Activated T-cell treated with anti-CD3 and anti-CD28 coated beads, Interleukin-2, amount 50 U/mL, for 48 hours (primary cell): ENCODE measurements at regions not wholly inside any gene's neighbourhood (a gene's known extent, or its start where the extent isn't known, plus 50 kb on each side); places are given as distances from the start of the nearest gene placed in this dataset.
"Not testable (repeated sequence)": the region's sequence is repeated elsewhere in the genome, so short reads cannot be mapped to it uniquely, and the experiment has no call there.

Experiments used
- DNase-seq, 2 experiments: peaks; one replicate each; pipeline ENCODE4 v3.0.0-alpha.2; 2020

DNA sequence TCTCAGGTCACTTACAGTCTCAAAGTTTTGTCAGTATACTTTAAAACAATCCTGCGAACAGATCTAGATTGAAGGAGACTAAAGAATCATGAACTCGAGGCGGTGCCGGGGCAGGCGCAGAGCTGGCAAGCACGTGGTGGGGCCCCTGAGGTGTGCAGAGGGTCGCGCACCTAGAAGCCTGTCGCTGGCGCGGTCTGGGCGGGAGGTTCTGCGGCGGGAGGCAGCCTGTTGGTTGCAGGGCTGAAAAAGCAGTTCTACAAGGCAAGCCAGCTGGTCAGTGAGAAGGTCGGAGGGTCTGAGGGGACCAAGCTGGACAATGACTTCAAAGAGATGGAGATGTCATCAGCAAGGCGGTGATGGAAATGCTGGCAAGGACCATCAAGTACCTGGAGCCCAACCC, 147.0 kb downstream of the GOSR1 start:
- not testable (repeated sequence) for DNase-seq

DNA sequence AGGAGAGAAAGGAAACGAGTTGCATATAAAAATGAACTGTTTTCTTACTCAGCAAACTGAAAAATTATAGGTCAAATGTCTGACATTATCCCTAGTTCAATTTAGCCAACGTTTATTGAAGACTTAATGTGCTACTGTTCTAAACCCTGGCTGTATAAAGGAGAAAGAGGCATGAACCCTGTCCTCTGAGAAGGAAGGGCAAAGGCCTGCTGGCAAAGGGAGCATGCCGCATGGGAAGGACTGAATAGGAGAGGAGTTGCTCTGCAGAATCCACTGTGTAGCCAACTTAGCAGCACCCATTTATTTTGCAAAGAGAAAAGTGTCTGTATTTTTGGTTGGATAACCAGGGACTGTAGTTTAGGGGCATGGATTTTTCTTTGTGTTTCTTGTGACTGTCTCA, 132.5 kb downstream of the GOSR1 start:
- not testable (repeated sequence) for DNase-seq

DNA sequence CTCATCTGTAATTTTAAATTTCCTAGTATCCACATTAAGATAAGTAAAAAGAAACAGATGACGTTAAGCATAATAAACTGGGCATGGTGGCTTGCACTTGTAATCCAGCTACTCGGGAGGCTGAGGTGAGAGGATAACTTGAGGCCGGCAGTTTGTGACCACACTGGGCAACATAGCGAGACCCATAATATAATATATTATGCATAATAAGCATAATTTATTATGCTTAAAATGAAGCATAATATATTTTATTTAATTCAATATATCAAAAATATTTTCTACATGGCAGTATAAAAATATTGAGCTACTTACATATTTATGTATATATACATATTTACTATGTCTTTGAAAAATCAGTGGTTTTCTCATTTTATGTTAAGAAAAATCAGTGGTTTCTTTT, 128.3 kb downstream of the GOSR1 start:
- no peak for DNase-seq

DNA sequence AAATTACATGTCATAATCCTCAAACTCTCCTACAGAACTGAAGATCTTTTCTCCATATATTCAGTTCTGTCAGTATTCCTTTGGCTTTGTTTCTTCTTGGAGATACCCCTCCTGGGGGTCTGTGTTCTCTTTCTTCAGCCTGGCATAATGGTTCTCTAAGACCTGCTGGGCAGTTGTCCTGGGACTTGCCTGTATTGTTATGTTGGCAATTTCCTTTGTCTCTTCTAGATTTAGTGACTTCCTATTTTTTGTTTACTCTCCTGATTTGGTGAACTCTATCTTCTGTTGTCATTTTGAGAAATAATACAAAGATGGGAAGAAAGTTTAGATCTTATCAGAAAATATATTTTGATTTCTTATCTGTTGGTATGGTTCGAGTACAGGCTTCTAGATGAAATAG, 127.8 kb downstream of the GOSR1 start:
- no peak for DNase-seq

DNA sequence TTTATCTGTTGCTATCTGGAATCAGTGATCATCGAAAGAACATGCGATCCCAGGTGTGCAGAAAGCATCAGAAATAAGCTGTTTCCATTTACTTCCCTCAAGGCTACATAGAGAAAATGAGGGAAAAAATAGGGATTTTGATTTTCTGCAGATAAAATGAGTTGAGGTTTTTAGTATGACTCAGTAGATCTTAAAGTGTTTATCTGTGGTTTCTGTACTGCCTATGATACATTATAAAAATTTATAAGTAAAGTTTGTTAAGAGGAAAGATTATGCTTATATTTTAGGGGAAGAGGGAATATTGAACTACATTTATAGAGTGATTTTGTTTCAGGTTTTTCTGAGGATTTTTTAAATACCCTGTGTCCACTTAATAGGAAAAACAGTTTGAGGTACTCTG, 125.2 kb downstream of the GOSR1 start:
- not testable (repeated sequence) for DNase-seq

DNA sequence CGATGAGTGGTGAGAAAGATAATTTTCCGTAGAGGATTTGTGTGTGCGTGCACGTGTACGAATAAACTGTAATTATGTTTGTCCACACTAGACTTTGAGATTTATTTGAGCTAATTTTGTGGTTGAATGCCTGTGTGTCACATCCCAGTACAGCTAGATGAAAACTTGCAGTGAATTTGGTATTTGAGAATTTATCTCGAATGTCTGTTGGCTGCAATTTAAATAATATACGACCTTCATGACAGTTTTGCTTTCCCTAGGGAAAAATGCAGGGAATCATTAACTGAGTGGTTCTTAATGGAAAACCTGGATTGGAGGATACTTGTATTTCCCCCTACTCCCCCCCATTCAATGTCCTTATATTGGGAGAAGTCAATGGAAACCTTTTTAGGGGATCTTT, 124.8 kb downstream of the GOSR1 start:
- not testable (repeated sequence) for DNase-seq

DNA sequence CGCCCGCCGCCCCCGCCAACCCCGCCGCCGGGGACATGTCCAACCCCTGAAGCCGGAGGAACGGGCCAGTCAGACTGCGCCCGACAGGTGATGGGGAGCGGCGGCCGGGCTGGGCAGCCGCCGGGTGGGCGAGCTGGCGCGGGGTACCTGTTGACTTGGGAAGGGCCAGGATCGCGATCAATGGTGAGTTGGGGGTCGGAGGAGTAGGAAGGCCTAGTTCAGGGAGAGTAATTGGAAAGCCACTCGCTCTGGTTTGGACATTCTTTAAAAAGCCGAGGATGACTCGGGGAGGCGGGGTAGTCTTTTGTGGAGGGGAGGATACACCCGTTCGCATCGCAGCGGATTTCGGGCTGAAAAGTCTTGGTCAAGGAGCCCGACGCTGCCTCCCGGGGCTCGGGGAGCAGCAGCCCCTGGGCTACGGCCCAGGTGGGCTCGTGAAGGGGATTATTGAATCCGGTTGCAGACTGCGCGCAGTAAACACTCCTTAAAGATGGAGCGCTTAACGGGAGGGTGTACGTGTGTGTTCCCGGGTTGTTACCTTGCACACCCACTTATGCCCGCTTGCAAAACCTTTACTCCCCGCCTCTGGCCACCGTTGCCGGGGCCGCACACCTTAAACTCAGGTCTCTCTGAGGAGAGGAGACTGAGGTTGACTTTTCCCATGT, 123.8 kb downstream of the GOSR1 start:
- peak in 1 of 2 experiments; percentile 48 for DNase-seq

DNA sequence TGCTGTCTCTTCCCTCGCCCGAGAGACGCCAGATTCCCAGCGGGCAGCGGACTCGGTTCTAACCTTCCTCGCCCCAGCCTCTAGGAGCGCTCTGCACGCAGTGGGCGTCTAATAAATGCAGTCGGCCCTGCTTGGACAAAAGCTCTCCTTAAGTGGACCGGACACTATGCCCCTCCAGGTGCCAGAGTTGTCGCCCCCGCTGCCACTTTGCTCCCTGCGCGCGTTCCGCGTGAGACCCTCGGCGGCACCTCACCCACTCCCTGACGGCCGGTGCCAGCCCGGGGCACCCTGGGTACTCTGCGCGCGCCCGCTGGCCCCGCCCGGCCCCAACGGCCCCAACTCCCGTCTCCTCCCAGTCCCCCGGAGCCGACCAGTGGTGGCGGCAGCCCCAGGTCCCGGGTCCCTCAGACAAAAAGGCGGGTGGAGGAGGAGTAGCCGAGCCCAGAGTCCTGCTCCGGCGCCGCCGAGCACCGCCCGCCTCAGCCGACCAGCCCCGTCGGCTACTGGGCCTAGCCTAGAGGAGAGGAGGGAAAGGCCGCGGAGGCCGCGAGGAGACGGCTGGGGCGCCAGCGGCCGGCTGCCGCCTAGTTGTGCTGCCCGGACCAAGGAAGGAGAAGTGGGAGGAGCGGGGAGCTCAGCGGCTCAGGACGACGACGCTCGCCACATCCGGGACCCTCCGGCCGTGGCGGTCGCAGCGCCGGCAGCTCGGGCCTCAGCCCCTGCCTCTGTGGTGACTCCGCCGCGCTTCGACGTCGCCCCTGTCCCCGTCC, 123.0 kb downstream of the GOSR1 start:
- DNase-seq, result peak; percentile 79 to 85

DNA sequence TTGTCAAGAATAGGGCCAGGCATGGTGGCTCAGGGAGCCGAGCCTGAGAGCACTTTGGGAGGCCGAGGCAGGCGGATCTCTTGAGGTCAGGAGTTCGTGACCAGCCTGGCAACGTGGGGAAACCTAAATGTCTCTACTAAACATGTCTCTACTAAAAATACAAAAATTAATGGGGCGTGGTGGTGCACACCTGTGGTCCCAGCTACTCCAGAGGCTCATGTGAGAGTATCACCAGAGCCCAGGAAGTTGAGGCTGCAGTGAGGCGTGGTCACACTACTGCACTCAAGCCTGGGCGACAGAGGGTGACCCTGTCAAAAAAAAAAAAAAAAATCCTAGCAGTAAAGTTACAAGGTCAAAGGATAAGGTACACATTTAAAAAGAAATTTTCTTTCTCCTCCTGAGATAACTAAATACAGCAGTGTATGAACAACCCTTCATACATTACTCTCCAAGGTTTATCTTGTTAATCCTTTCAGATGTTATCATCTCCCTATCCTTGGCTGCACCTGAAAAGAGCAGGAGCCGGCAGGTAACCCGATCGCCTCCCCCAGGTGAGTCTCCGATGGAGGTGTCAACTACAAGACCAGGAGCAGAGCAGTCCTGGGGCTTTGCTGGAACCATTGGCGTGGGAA, 122.3 kb downstream of the GOSR1 start:
- no peak for DNase-seq

DNA sequence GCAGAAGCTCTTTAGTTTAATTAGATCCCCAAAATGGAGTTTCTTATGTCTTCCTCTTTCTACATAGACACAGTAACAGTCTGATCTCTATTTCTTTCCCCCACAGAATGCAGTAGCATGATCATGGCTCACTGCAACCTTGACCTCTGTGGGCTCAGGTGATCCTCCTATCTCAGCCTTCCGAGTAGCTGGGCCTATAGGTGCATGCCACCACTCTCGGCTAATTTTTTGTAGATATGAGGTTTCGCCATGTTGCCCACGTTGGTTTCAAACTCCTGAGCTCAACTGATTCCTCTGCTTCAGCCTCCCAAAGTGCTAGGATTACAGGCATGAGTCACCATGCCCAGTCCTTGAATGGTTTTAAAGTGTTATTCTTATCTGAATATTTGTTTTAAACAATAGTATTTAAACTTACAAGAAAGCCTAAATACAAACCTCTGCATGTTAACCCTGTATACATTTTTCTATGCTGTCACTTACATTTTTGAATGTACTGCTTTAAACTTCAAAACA, 120.6 kb downstream of the GOSR1 start:
- DNase-seq, result no peak

DNA sequence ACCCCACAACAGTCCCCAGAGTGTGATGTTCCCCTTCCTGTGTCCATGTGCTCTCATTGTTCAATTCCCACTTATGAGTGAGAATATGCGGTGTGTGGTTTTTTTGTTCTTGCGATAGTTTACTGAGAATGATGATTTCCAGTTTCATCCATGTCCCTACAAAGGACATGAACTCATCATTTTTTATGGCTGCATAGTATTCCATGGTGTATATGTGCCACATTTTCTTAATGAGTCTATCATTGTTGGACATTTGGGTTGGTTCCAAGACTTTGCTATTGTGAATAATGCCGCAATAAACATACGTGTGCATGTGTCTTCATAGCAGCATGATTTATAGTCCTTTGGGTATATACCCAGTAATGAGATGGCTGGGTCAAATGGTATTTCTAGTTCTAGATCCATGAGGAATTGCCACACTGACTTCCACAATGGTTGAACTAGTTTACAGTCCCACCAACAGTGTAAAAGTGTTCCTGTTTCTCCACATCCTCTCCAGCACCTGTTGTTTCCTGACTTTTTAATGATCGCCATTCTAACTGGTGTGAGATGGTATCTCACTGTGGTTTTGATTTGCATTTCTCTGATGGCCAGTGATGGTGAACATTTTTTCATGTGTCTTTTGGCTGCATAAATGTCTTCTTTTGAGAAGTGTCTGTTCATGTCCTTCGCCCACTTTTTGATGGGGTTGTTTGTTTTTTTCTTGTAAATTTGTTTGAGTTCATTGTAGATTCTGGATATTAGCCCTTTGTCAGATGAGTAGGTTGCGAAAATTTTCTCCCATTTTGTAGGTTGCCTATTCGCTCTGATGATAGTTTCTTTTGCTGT, 120.0 kb downstream of the GOSR1 start:
- DNase-seq, result not testable (repeated sequence)

DNA sequence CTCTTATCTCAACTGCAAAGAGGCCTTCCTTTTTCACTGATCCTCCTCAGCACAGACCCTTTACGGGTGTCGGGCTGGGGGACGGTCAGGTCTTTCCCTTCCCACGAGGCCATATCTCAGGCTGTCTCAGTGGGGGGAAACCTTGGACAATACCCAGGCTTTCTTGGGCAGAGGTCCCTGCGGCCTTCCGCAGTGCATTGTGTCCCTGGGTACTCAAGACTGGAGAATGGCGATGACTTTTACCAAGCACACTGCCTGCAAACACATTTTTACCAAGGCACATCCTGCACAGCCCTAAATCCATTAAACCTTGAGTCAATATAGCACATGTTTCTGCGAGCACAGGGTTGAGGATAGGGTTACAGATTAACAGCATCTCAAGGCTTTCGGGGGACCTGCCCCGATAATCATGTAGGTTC, 117.8 kb downstream of the GOSR1 start:
- not testable (repeated sequence) for DNase-seq

DNA sequence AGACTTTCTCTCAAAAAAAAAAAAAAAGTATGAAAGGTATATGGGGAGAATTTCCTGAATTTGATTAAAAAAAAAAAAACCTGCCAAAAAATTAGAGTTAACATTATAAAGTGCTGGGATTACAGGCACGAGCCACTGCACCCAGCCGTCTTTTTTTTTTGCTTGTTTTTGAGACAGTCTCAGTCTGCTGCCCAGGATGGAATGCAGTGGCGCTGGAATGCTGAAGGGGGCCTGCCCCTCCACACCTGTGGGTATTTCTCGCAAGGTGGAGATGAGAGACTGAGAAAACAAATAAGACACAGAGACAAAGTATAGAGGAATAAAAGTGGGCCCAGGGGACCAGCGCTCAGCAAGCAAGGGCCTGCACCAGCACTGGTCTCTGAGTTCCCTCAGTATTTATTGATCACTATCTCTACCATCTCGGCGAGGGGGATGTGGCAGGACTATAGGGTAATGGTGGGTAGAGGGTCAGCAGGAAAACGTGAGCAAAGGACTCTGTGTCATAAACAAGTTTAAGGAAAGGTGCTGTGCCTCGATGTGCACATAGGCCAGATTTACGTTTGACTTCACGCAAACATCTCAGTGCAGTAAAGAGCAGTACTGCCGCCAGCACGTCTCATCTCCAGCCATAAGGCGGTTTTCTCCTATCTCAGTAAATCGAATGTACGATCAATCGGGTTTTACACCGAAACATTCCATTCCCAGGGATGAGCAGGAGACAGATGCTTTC, 117.2 kb downstream of the GOSR1 start:
- no peak for DNase-seq

DNA sequence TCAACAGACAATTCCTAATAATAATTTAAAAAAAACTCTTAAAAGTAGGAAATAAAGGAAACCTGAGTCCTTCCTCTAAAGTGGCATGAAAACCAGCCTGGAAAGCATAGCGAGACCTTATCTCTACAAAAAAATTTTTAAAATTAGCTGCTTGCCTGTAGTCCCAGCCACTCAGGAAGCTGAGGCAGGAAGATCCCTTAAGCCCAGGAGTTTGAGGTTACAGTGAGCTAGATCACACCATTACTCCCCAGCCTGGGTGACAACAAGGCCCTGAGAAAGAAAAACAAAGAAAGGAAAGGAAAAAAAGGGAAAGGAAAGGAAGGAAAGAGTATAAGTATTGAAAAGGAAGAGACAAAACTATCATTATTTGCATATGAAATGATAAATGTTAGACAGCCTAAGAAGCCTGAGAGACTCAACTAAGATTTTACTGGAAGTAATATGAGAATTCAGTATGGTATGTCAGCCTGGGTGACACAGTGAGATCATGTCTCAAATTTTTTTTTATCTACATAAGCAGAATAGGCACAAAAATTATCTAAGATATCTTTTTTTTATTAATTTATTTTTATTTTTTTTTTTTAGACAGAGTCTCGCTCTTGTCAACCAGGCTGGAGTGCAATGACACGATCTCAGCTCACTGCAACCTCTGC, 113.0 kb downstream of the GOSR1 start:
- no peak for DNase-seq

DNA sequence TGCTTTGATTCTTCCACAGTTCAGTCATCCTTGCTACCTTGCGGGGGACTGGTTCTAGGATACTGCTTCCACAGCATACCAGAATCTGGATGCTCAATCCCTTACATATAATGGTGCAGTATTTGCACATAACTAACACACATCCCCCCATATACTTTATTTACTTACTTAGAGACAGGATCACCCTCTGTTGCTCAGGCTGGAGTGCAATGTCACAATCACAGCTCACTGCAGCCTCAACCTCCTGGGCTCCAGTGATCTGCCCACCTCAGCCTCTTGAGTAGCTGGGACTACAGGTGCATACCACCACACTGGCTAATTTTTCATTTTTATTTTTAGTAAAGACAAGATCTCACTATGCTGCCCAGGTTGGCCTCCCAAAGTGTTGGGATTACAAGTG, 112.2 kb downstream of the GOSR1 start:
- DNase-seq, result no peak

DNA sequence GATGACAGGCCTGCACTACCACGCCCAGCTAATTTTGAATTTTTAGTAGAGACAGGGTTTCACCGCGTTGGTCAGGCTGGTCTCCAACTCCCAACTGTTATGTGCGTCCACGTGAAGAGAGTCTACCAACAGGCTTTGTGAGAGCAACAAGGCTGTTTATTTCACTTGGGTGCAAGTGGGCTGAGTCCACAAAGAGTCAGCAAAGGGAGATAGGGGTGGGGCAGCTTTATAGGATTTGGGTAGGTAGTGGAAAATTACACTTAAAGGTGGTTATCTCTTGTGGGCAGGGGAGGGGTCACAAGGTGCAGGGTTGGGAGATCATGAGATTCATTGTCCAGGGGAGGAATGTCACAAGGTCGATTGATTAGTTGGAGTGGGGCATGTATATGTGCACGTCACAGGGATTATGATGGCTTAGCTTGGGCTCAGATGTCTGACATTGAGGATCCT, 111.6 kb downstream of the GOSR1 start:
- DNase-seq, result no peak

DNA sequence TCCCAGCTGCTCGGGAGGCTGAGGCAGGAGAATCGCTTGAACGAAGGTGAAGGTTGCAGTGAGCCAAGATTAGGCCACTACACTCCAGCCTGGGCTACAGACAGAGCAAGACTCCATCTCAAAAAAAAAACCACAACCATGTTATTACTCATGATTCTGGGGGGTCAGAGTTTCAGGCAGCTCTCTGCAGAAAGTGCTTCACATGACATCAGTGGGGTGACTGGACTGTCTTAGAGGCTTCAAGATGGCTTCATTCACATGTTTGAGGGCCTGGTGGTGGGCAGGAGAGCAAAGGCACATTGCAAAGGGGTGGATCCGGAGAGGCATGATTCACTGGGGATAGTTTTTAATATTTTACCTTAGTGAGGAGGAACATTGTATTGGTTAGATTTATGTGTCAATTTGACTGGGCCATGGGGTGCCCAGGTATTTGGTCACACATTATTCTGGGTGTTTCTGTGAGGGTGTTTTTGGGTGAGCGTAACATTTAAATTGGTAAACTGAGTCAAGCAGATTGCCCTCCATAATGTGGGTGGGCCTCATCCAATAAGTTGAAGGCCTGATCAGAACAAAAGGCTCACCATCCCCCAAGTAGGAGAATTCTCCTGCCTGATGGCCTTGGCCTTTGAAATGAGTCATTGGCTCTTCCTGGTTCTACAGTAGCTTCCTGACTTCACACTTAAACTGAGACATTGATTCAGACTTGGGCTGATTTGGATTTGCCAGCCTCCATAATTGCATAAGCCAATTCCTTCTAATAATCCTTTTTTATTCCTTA, 109.8 kb downstream of the GOSR1 start:
- no peak for DNase-seq

DNA sequence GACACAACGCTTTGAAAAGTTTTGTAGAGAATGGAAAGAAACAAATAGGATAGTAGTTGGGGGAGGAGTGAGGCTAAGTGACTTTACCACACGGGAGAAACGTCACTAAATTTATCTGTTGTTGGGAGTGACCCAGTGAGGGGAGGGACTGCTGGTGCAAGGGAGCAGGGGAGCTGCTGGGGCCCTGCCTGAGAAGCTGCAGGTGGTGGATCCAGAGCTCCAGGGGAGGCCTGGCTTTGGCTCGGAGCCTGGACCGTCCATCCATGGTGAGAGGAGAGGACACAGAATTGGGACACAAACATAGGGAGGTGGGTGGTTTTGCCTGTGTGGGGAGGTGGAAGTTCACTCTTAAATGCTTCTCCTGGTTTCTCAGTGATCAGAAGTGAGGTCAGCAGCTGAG, 107.6 kb downstream of the GOSR1 start:
- DNase-seq, result no peak

DNA sequence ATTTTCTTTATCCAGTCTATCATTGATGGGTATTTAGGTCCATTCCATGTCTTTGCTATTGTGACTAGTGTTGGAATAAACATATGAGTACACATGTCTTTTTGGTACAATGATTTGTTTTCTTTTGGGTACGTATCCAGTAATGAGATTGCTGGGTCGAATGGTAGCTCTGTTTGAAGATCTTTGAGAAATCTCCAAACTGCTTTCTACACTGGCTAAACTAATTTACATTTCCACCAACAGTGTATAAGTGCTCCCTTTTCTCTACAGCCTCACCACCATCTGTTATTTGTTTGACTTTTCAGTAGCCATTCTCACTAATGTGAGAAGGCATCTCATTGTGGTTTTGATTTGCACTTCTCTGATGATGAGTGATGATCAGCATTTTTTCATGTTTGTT, 103.7 kb downstream of the GOSR1 start:
- no peak for DNase-seq

DNA sequence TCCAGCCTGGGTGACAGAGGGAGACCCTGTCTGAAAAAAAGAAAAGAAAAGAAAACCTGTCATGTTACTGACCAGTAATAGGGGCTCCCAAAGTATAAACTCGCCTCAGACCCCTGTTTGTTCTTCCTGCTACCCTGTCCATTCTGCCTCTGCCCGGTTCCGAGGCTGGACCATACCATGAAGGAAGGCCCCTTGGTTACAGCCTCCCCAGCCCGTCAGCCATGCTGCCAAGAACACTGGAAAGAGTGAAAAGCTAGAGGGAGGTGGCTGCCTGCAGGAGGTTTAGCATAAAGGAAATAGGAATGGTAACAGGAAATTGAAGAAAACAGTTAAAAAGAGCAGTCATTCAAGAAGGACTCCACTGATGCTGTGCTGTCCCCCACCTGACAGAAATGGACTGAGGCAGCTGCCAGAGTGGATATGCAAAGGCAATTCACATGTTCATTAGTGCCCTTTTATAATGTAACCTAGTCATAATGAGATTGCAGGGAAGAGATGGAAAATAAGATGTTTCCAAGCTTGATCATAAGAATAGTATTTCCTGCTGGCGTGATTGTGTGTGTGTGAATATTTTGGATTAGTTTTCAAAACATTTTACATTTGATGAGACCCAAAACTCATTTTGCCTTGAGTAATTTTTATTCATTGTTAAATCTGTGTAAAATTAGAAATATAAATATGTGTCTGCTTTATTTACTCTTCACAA, 102.6 kb downstream of the GOSR1 start:
- no peak for DNase-seq
